Testis (tissue), 2 donors: ENCODE measurements at regions not wholly inside any gene's neighbourhood (a gene's known extent, or its start where the extent isn't known, plus 50 kb on each side); places are given as distances from the start of the nearest gene placed in this dataset.

Experiments
- DNase-seq: peaks from one replicate; pipeline ENCODE4 v3.0.0-alpha.2; 2019
- H3K27ac ChIP-seq, 2 donors: fragments of 200-600 bp; sonication (generic); one replicate each; pipeline ENCODE4 v1.5.1; 2019
- H3K27me3 ChIP-seq: fragments of 200-600 bp; sonication (generic); one replicate; pipeline ENCODE4 v1.5.1; 2019
- H3K36me3 ChIP-seq: fragments of 200-600 bp; sonication (generic); one replicate; pipeline ENCODE4 v1.5.1; 2017; ENCODE audit warnings: low read depth; ENCODE audit errors: missing control alignments
- H3K4me1 ChIP-seq: fragments of 200-600 bp; sonication (generic); one replicate; pipeline ENCODE4 v1.5.1; 2019
- H3K4me3 ChIP-seq, 2 donors: fragments of 200-600 bp; sonication (generic); one replicate each; pipeline ENCODE4 v1.5.1; 2017 to 2019
- H3K9me3 ChIP-seq: fragments of 200-600 bp; sonication (generic); one replicate; pipeline ENCODE4 v1.5.1; 2017
- CTCF ChIP-seq, 3 experiments: fragments of 450-650 bp in 2 of 3; fragments of 200-600 bp in 1 of 3; sonication (generic) in 1 of 3; IDR thresholded peaks; one replicate each; pipeline ENCODE4 v1.5.1; 2016 to 2019; ENCODE audit warnings: antibody characterized with exemption in 3 of 3, mild to moderate bottlenecking in 2 of 3, moderate library complexity in 1 of 3
- POLR2A ChIP-seq: fragments of 450-650 bp; IDR thresholded peaks from one replicate; pipeline ENCODE4 v1.6.1; 2017; ENCODE audit warnings: antibody characterized with exemption, mild to moderate bottlenecking, moderate library complexity
- WGBS, 2 donors: methylation state at CpG; one replicate each; pipeline ENCODE4 v1.1.5; 2018; 5-methylcytosine and 5-hydroxymethylcytosine counted together
- intact Hi-C: fragments of 100-400 bp; cut with DNase I; formaldehyde crosslinking; loops from one replicate; pipeline ENCODE4 v1.15.1; 2023; ENCODE audit warnings: low total_unique reads

GRCh38 chr15:56844471-56844870, 74.0 kb upstream of the TCF12 start:
- intact Hi-C loops, result no loop called here
- 75 to 86% methylated on average over 3 of the region's 3 CpGs for WGBS, 2 donors
- TF ChIP-seq CTCF (IDR thresholded peaks at IDR 0.05) (no peak), POLR2A (no peak)

GRCh38 chr15:56839641-56840040, 78.8 kb upstream of the TCF12 start:
- Histone ChIP-seq H3K27me3 (no peaks in the 10 kb centered on the region), H3K36me3 (no peaks in the 10 kb centered on the region), H3K27ac (no peak overlapping the region), H3K4me1 (no peaks in the 10 kb centered on the region), H3K9me3 (no peaks in the 10 kb centered on the region), H3K4me3 (no peak overlapping the region)
- DNase-seq, result no peak
- TF ChIP-seq CTCF (IDR thresholded peaks at IDR 0.05), result no peak
- no peak for TF ChIP-seq POLR2A
- intact Hi-C loops, result no loop called here

More at GRCh38 chr15:56844471-56844870, 74.0 kb upstream of the TCF12 start:
- H3K9me3 ChIP-seq, result no peaks in the 10 kb centered on the region
- H3K4me1 ChIP-seq, result no peaks in the 10 kb centered on the region
- no peak overlapping the region for H3K4me3 ChIP-seq
- no peaks in the 10 kb centered on the region for H3K36me3 ChIP-seq
- no peaks in the 10 kb centered on the region for H3K27me3 ChIP-seq
- no peak for DNase-seq
- H3K27ac ChIP-seq, result no peak overlapping the region

- no peak for TF ChIP-seq POLR2A
- no peak for TF ChIP-seq CTCF (IDR thresholded peaks at IDR 0.05)
- 75 to 77% methylated on average over 5 of the region's 5 CpGs for WGBS, 2 donors
- Histone ChIP-seq H3K4me1 (no peaks in the 10 kb centered on the region), H3K27ac (no peak overlapping the region), H3K4me3 (no peak overlapping the region), H3K9me3 (no peaks in the 10 kb centered on the region), H3K36me3 (no peaks in the 10 kb centered on the region), H3K27me3 (no peaks in the 10 kb centered on the region)
- no peak for DNase-seq
- intact Hi-C loops, result no loop called here
Measured at GRCh38 chr15:56839099-56839498, 79.3 kb upstream of the TCF12 start.

GRCh38 chr15:56838085-56838484, 80.4 kb upstream of the TCF12 start:
- Histone ChIP-seq H3K36me3 (no peaks in the 10 kb centered on the region), H3K27me3 (no peaks in the 10 kb centered on the region), H3K4me1 (no peaks in the 10 kb centered on the region), H3K27ac (no peak overlapping the region), H3K4me3 (no peak overlapping the region), H3K9me3 (no peaks in the 10 kb centered on the region)
- intact Hi-C loops, result no loop called here
- WGBS, 2 donors, result 96 to 97% methylated on average over 4 of the region's 4 CpGs
- TF ChIP-seq CTCF (IDR thresholded peaks at IDR 0.05), result no peak
- no peak for TF ChIP-seq POLR2A
- no peak for DNase-seq

GRCh38 chr15:56837273-56837672, 81.2 kb upstream of the TCF12 start:
- intact Hi-C loops, result no loop called here
- no peaks in the 10 kb centered on the region for H3K4me1 ChIP-seq
- H3K4me3 ChIP-seq, result no peak overlapping the region
- no peaks in the 10 kb centered on the region for H3K27me3 ChIP-seq
- H3K9me3 ChIP-seq, result no peaks in the 10 kb centered on the region
- 75 to 79% methylated on average over 1 of the region's 1 CpG for WGBS, 2 donors
- DNase-seq, result no peak
- H3K27ac ChIP-seq, result no peak overlapping the region
- no peak for TF ChIP-seq POLR2A
- no peaks in the 10 kb centered on the region for H3K36me3 ChIP-seq
